HepG2 (cell line): ENCODE measurements at regions not wholly inside any gene's neighbourhood (a gene's known extent, or its start where the extent isn't known, plus 50 kb on each side); places are given as distances from the start of the nearest gene placed in this dataset.
"Not testable (repeated sequence)": the region's sequence is repeated elsewhere in the genome, so short reads cannot be mapped to it uniquely, and the experiment has no call there.

ENCODE experiments used
- EZH2 ChIP-seq: conservative IDR thresholded peaks from 2 replicates; pipeline ENCODE4 v1.6.1; 2012; ENCODE audit warnings: mild to moderate bottlenecking, low read depth, low read length, moderate library complexity
- PHF8 ChIP-seq: sonication (generic); formaldehyde crosslinking; IDR thresholded peaks from 2 replicates; pipeline ENCODE4 v1.5.0; 2020; ENCODE audit warnings: missing genetic modification reagents
- ZNF282 ChIP-seq: fragments of 450-650 bp; IDR thresholded peaks from 2 replicates; pipeline ENCODE4 v1.6.1; 2018; ENCODE audit not compliant: partially characterized antibody

DNA sequence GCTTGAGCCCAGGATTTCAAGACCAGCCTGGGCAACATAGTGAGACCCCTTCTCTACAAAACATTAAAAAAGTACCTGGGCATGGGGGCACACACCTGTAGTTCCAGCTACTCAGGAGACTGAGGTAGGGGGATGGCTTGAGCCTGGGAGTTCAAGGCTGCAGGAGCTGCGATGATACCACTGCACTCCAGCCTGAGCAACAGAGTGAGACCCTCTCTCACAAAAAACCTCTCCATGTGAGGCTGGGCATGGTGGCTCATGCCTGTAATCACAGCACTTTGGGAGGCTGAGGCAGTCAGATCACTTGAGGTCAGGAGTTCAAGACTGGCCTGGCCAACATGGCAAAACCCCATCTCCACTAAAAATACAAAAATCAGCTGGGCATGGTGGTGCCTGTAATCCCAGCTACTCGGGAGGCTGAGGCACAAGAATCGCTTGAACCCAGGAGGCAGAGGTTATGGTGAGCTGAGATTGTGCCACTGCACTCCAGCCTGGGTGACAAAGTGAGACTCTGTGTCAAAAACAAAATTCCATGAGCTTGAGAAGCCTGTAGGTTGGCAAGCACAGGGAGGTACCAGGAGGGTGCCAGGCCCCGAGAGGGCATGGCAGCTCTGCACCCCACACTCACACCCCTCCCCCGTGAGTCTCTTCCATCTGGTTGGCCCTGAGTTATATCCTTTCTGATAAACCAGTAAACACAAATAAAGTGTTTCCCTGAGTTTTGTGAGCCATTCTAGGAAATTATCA lies 88.8 kb downstream of the KCNJ18 start:
- TF ChIP-seq PHF8, ZNF282, EZH2: not testable (repeated sequence)
